Activated gamma-delta T cell (primary cell): ENCODE measurements at regions not wholly inside any gene's neighbourhood (a gene's known extent, or its start where the extent isn't known, plus 50 kb on each side); places are given as distances from the start of the nearest gene placed in this dataset.
"Not testable (repeated sequence)": the region's sequence is repeated elsewhere in the genome, so short reads cannot be mapped to it uniquely, and the experiment has no call there.

Experiments
- DNase-seq: peaks from one replicate; lab custom pipeline; 2025; lab: John Stamatoyannopoulos, UW

DNA sequence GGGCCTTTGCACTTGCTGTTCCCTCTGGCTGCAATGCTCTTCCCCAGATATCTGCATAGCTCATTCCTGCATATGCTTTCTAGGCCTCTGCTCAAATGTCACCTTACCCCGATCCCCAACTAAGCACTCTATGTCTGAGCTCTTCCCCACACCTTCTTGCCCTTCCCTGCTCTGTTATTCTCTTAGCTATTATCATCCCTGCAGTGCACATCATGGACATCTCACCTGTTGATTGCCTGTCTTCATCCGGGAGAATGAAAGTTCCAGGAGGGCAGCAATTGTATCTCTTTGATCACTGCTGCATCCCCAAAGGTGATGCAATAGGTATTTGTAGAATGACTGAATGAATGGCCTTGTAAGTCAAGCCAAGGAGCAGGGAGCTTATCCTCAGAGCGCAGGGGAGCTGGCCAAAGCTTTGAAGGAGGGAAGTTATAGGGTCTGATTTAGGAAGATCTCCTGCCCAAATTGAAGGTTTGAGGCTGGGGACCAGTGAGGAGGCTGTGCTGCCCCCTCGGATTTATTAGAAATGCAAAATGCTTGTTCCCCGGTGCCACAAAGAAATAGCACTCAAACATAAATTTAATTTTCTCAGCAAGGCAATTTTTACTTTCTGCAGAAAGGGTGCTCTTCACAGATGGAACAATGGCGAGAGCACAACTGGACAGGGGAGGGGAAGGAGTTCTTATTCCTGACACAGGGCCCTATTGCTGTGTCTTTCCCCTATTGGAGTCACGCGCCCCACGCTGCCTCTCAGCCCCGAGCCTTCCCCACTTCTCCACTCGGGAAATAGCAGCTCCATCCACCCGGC lies 631.1 kb downstream of the MATN1 start:
- no peak for DNase-seq

DNA sequence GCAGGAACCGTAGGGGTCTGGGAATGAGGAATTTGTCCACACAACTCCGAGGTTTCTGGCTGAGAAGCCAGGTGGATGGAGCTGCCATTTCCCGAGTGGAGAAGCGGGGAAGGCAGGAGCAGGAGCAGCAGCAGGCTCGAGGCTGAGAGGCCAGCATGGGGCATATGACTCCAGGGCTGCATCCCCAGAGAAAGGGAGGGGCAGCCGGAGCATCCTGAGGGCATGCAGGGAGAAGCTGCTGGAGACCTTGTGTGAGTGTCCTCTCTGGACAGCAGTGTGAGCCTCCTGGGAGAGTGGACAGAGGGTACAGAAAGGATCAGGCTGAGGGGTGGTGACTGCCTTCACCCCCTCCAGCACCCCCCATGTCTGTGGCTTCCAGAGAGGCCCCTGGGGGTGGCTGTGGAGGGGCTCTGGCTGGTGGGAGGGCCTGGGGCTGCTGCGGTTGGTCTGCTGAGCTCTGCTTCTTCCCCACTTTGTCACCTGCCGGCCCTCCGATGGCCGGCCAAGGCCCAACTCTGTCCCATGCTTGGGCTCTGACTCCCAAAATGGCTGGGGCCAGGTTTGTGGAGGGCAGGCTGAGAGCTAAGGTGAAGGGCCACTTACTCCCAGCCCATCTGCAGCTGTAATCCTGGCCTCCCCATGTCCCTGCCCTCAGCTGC lies 633.1 kb downstream of the MATN1 start:
- no peak for DNase-seq

DNA sequence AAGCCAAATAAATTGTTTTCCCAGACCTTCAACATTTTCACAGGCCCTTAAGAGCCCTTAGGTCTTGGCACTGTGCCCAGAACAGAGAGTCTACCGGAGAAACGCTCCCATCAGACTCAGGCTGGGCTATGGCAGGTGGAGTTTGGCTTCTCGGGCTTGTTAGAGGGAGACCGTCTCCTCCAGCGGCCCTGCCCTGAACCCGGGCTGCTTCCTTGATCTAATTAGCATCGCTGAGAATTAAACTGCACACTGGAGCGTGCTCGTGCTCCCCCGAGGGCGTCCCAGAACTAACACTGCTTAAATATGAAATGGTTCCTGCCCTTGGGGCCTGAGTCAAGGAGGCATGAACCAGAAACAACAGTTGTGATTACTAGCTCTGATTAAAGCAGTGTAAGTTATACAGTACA lies 634.4 kb downstream of the MATN1 start:
- no peak for DNase-seq

DNA sequence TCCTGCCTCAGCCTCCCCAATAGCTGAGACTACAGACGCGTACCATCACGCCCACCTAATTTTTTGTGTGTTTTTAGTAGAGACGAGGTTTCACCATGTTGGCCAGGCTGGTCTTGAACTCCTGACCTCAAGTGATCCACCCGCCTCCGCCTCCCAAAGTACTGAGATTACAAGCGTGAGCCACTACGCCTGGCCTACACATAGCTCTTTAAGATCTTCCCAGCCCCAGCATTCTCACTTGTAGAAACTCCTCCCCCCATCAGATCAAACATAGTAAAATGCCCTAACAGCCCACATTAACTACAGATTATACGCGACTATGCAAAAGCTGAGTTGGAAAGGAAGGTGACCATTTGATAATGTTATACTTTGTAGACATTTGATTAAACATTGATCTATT lies 634.8 kb downstream of the MATN1 start:
- no peak for DNase-seq

DNA sequence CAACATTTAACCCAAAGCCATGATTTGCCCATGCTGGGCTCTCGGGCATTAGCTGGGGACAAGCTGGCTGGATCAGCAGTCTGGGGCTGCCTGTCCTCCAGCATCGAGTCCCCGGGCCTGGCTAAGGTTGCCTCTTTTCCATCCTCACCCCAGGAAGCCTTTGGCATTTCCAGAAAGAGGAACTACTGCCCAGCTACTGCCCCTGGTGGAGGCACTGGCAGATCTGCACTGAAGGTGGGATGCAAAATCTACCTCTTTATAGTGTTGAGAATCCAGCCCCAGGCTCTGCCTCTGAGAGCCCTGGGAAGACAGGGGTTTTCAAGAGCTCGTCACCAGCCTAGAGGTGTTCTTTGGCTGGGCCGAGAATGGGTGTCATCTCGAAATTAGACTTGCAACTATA lies 635.9 kb downstream of the MATN1 start:
- DNase-seq: no peak

DNA sequence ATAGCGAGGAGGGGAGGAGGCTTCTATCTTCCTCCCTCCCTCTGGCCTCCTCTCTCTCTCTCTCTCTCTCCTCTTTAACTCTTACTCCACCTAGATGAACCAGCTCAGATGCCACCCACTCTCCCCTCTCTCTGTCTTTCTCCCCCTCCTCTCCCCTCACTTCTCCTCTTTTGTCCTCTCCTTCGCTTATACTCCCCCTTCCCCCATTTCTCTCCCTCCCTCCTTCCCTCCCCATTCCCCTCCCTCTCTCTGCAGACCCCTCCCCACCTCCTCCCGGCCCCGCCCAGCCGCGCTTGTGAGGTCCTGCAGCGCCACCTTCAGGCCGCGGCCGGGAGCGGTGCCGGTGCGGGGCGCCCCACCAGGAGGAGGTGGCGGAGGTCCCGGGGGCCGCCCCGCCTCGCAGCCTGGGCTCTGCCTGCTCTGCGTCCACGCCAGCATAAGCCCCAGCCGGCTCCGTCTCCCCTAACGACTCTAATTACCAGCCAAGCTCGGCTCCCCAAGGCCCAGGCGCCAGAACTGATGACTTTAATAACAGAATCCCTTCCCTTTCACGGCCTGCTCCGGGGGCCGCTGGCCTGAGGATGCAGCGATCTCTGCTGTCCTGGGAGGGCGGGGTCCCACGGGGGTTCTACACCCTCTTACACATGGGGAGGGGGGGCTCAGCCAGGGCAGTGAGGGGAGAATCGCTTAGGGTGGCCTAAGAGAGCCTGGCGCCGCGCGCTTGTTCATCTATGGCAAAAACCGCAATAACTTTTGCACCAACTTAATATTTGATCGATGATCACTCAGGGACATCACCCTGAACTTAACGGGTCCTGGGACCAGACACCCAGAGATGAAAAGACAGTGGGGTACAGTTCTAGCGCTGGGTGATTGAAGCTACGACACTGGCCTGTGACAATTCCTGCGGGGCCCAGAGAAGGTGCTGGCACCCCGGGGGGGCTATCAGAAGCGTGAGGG lies 637.3 kb downstream of the MATN1 start:
- DNase-seq: peak; percentile 21

DNA sequence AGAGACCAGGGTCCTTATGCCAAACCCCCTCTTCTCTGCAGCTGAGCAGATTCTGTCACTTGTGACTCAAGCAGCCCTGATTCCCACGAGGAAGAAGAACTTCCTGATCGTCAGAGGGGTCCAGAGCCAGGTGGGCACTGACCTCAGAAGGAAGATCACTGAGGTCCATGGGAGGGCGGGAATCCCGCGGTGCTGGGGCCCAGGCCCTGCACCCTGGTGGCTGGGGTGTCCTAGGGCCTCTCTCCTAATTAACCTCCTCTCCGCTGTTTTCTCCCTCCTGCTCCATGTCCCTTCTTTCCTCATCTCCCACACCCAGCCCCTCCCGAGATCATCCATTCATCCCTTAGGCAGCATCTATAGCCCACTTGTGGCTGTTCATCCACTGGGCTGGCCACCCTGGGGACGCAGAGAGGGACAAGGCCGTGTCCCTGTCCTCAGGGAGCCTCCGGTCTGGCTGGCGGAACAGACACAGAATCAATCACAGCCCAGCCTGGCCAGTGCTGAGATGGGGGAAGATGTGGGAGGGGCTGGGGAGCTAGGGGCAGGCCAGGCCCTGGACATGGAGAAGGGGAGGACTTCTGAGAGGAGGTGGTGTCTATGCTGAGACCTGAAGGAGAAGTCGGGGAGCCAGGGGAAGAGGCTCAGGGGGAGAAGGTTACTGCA lies 638.3 kb downstream of the MATN1 start:
- no peak for DNase-seq

DNA sequence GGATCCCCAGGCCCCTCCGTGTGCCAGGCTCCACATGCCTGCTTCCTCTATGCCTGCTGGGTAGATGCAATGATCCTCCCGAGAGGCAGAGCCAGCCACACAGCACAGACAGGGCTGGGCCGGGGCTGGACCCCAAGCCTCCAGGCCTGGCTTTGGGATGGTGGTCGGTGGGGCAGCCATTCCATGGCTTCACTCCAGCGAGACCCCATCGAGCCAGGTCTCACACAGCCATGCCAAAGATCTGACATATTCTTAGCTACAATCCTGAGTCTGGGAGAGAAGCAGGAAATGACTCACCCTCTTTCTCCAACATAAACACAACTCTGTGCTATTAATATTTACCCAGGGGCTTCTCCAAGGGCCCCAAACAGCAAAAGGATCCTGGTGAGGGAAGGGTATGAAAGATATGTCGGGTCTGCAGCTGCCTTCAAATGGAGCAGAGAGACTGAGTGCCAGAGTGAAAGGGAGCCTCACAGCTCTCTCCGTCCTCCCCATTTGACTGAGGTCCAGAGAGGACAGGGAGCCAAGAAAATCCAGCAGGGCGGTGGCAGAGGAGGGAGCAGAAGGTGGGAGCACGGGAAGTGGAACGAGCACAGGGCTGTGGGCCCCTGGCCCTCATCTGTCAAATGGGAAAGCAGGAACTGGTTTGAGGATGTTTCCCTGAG lies 639.5 kb downstream of the MATN1 start:
- DNase-seq: no peak

DNA sequence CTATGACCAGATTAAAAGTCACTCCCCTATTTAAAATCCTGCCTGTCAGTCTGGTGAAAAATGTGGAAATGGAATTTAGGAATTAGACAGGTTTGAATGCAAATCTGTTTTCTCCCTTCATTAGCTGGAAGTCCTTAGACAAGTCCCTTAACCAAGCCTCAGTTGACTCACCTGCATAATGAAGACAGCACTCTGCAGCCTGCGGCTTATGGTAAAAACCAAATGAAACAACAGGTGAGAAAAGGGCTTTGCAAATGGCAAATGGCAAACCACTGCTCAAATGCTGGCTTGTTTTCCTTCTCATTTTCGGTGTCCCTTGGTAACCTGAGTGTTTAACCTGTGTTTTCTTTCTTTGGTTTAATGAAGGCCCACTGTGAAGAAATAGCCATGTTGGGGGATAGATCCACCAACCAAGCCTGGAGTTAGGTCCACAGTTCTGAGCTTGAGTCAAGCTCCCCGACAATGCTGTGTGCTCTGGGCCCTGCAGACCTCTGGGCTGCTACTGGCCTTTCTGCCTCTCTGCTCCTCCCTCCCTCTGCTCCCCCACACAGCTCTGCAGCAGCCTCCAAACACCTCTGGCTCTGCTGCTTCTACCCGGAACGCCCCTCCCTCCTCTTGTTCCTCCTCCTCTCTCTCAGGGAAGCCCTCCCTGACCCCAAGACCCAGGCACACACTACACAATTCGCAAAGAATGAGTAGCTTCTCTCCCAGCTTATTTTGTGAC lies 641.8 kb downstream of the MATN1 start:
- no peak for DNase-seq

DNA sequence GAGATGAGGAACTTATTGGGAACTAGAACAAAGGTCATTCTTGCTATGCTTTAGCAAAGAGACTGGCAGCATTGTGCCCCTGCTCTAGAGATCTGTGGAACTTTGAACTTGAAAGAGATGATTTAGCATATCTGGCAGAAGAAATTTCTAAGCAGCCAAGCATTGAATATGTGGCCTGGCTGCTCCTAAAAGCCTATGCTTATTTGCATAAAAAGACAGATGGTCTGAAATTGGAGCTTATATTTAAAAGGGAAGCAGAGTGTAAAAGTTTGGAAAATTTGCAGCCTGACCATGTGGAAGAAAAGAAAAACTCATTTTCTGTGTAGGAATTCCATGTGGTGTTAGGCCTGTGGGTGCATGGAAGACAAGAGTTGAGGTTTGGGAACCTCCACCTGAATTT lies 647.5 kb downstream of the MATN1 start:
- DNase-seq: not testable (repeated sequence)

DNA sequence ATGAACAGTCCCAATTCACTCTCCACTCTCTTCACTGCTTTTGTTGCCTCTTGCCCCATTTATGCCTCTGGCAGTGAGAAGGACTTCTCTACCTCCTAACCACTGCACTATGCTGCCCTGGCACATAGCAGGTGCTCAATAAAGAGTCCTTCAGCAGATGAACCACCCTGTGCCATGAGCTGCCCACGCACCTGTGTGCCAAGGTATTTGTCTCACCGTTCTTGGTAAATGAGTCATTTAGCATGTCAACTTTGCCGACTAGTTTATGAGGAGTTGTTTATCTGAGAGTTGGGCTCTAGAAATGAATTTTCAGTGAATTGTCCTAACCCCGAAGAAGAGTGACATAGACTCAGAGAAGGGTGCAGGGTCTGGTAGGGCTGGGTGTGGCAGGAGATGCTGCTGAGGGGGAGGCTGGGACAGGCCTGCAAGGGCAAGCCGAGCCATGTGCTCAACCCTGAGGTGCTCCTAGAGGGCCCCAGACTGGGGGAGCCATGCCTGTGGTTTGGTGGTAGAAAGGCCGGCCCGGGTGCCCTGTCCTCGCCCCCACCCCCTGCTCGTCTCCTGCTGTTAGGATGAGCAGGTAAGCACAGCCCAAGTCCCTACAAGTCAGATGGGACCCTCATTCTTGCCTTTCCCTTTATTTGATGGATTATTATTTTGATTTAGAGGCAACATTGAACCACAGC lies 654.5 kb downstream of the MATN1 start:
- no peak for DNase-seq

DNA sequence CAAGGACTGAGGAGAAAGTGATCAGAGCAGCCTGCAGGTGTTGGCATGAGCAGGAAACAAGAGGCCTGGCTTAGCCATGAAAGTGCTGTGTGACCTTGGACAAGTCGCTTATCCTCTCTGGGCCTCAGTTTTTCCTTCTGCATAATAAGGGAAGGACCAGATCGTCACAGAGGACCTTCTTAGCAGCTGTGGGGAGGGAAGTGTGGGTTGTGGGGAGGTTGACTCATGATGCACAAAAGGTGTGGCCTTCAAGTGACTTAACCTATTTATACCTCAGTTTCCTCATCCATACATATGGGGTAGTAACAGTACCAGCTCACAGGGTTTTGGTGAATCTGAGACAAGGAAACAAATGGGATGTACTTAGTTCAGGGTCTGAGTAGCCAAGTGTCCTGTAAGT lies 658.8 kb downstream of the MATN1 start:
- no peak for DNase-seq

DNA sequence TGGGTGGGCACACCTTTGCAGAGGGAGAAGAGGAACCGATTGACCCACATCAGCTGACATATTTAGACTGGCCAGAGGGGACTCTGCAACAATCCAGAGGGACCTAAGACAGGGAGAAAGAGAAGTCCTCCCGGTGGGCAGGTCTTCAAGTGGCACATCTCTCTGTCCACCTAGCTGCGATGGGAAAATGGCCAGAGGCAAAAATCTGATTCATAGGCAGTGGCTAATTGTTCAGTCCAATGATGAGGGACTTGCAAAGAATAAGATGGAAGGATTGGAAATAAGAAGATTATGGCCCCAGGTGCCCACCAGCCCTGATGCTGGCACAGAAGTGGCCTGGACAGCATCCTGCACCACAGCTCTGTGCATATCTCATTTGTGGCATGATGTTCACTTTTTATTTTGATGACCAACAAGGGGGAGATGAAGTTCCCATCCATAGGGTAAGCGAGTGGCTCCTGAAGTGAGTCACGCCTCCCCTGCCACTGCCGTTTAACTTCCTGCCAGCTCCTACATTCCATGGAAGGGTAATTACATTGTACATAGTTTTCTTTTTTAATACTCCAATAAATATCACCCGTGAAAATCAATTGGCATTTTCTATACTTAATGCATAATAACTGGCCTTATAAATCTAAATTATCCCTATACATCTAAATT lies 659.6 kb downstream of the MATN1 start:
- DNase-seq: no peak

DNA sequence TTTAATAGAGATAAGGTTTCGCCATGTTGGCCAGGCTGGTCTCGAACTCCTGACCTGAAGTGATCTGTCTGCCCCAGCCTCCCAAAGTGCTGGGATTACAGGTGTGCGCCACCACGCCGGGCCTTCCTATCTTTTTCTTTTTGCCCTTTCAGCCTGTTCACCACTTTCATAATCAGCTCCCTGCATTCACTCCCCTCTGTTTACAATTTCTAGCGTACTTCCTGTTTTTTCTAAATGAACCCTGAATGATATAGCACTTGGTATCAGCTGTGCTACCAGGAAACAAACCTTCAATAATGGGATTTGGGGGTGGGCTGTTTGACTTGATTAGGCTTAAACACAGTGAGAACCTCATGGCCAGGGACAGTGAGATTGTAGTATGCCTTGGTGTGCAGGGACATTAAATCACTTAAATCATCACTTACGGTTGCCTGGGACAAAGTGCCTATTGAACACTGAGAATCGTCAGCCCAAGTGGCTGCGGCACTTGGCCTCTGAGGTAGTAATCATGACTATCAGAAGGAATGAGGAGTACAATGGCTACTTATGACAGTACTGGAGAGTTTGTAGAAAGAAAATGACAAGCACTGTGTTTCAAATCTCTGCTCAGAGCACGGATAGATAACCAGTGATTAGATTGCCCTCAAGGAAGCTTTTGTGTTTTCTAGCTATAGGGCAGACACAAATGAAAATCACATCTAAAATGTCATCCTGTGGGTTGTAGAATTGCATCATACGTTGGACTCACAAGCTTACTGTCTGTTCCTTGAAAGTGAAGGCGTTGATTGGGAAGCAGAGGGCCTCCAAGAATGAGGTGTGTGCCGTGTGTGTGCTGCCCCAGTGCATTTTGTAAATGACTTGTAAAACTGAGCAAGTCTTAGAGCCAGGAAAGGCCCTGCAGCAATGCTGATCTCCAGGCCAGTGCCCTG lies 661.8 kb downstream of the MATN1 start:
- no peak for DNase-seq

DNA sequence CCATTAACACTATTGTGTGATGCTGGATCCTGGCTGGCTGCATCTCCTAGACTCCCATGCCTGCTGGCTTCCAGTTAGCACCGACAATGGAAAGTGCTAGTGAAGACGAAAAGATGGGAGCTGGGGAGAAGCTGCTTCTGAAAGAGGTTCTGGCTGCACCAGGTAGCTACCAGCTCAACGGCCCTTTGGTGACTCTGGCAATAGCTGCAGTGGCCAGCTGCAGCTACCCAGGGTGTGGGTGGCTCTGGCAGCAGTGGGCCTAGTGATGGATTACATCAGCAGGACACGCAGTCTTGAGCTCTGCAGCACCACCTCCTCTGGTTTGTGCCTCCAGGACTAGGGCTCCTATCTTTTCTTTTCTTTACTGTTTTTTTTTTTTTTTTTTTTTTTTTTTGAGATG lies 662.6 kb downstream of the MATN1 start:
- DNase-seq: no peak

DNA sequence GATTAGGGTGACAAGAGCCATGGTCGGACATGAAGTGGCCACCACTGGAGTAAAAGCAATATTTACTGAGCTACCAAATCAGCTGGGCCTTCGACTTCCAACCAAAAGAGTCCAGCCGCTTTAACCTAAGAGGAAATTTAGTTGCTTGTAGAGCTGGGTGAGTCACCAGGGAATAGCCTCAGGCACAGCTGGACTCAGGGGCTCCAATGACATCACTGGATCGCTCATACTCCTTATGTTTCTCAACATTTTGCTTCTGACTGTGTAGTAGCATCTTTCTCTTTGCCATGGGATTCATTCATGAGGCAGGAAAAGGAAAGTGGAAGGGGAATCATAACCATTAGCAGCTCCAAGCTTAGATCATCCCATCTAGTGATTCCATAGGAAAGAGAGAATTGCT lies 664.4 kb downstream of the MATN1 start:
- DNase-seq: no peak

DNA sequence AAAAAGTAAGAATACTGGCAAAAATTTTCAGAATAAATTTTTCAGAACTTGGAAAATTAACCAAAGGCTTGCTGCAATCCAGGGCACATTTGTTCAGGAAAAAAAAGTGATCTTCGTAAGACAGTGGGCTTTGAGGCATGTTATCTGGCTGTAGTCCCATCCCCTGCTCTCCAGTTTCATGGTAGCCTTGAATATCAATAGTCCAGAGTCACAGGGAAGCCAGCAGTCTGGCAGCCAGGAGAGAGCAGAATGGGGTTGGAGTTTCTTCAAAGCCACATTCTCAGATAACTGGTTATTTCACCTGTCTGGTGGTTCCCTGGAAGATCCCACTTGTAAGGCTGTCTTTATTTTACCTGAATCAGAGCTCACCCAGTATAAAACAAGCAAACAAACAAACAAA lies 669.3 kb downstream of the MATN1 start:
- DNase-seq: no peak

DNA sequence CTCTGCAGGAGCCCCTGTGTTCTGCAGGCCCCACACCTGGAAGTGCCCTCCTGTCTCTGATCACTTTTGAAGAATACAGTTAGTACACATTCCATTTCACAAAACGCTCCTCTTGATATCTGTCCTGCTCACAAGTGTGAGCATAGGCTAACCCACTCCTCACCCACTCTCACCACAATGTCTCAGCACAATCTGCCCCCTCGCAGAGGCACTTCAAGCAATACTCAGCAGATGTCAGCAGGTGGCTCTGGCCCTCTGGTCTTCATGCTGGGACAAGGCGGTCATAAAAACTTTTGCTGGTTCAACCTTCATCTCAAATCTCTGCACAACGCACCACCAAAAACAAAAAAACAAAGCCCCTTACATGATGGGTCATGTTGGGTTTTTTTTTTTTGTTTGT lies 671.2 kb downstream of the MATN1 start:
- DNase-seq: no peak

DNA sequence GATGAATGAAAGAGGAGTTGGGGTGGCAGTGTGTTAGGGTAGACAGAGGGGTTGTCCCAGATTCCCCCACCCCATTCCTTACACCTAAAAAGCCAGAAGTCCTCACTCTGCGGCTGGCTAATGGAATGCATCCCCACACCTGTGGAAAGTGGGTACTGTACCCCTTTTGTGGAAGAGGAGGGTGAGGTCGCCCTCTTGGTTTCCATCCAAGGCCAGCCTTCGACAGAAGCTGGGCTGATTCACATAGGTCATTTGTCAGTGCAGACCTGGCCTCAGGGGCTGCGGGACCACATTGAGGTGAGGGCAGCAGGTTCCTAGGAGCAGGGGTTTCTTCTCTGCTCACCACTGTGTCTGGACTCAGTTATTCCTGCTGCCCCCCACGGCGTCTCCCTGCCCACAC lies 671.6 kb downstream of the MATN1 start:
- no peak for DNase-seq
